Aorta (tissue), 5 donors: ENCODE measurements at regions not wholly inside any gene's neighbourhood (a gene's known extent, or its start where the extent isn't known, plus 50 kb on each side); places are given as distances from the start of the nearest gene placed in this dataset.

Experiments
- ATAC-seq: fragments of 200-7000 bp; cut with Tn5 transposase; one replicate; pipeline ENCODE4 v1.9.1; 2022; ENCODE audit warnings: moderate library complexity; ENCODE audit not compliant: low FRiP score
- DNase-seq, 2 donors: peaks; one replicate each; pipeline ENCODE4 v3.0.0-alpha.2; 2020
- H3K27ac ChIP-seq, 2 donors: one replicate each; pipeline ENCODE4 v1.5.1; 2013; ENCODE audit warnings: low read length in 2 of 2, mild to moderate bottlenecking in 2 of 2, moderate library complexity in 2 of 2, control low read depth in 1 of 2, inconsistent platforms in 1 of 2, low read depth in 1 of 2
- H3K27me3 ChIP-seq, 2 donors: one replicate each; pipeline ENCODE4 v1.6.1; 2013; ENCODE audit warnings: control low read depth in 1 of 2, low read length in 1 of 2, mild to moderate bottlenecking in 1 of 2, moderate library complexity in 1 of 2; ENCODE audit not compliant: insufficient read depth in 2 of 2, control insufficient read depth in 1 of 2
- H3K36me3 ChIP-seq, 2 donors: one replicate each; pipeline ENCODE4 v1.6.1; 2013; ENCODE audit warnings: control low read depth in 1 of 2, low read length in 1 of 2, mild to moderate bottlenecking in 1 of 2; ENCODE audit not compliant: insufficient read depth in 2 of 2, control insufficient read depth in 1 of 2
- H3K4me1 ChIP-seq, 2 donors: one replicate each; pipeline ENCODE4 v1.6.1; 2013; ENCODE audit warnings: low read length in 2 of 2, control low read depth in 1 of 2, mild to moderate bottlenecking in 1 of 2, moderate library complexity in 1 of 2; ENCODE audit not compliant: insufficient read depth in 2 of 2, control insufficient read depth in 1 of 2
- H3K4me3 ChIP-seq, 2 donors: one replicate each; pipeline ENCODE4 v1.5.1; 2013; ENCODE audit warnings: low read length in 2 of 2, control low read depth in 1 of 2, mild to moderate bottlenecking in 1 of 2
- H3K9me3 ChIP-seq: one replicate; pipeline ENCODE4 v1.6.1; 2013; ENCODE audit warnings: mild to moderate bottlenecking, low read length; ENCODE audit not compliant: control insufficient read depth
- WGBS, 2 donors: extraction: QIAGEN DNeasy Blood & Tissue Kit; methylation state at CpG; one replicate each; pipeline ENCODE4 v1.1.7; 2013; 5-methylcytosine and 5-hydroxymethylcytosine counted together
- intact Hi-C, 2 donors: fragments of 100-400 bp; cut with DNase I; formaldehyde crosslinking; loops; one replicate each; pipeline versions ENCODE4 v1.14.2 to v1.15.0; 2022
- donor health status: healthy with polysubstance abuse.
- donor health status: Bipolar disorder and iron deficiency.
- donor health status: DM: no; HTN: no; CAD: no.
- donor health status: DM: no; HTN: no; CAD: no.
- donor health status: DM: yes; HTN: yes; CAD: no.

GRCh38 chr2:220335591-220335915 lies 708.1 kb downstream of the SLC4A3 start:
- Histone ChIP-seq H3K4me1 (no peaks in the 10 kb centered on the region), H3K27me3 (no peaks in the 10 kb centered on the region), H3K4me3 (no peak overlapping the region), H3K36me3 (no peaks in the 10 kb centered on the region), H3K9me3 (no peaks in the 10 kb centered on the region), H3K27ac (no peak overlapping the region)
- no peak for ATAC-seq
- WGBS, 2 donors: 91 to 95% methylated on average over 4 of the region's 4 CpGs
- intact Hi-C loops: no loop called here
- no peak for DNase-seq

DNA sequence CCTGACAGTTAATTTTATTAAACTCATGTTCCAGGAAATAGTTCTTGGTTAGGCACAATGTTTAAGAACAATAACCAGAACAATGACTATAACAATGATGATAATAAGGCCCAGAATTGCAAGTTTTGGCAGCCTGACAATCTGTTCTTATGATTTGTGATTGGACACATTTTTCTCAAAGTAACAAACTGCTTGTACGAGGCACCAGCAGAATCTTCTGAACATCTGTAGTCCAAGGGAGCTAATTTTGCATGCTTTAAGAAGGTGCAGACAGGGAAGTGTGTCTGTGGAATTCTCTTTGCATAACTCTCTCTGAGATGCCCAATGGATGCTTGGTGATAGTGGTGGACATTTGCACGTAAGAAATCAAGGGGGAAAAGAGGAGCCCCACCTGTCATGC lies 709.3 kb downstream of the SLC4A3 start:
- H3K27me3 ChIP-seq: no peaks in the 10 kb centered on the region
- no peaks in the 10 kb centered on the region for H3K36me3 ChIP-seq
- H3K4me1 ChIP-seq: no peaks in the 10 kb centered on the region
- no peaks in the 10 kb centered on the region for H3K9me3 ChIP-seq
- WGBS, 2 donors: 30 to 34% methylated on average over 2 of the region's 2 CpGs
- ATAC-seq (no peak), DNase-seq (no peak)
- H3K27ac ChIP-seq: no peak overlapping the region
- intact Hi-C loops: no loop called here
- no peak overlapping the region for H3K4me3 ChIP-seq

DNA sequence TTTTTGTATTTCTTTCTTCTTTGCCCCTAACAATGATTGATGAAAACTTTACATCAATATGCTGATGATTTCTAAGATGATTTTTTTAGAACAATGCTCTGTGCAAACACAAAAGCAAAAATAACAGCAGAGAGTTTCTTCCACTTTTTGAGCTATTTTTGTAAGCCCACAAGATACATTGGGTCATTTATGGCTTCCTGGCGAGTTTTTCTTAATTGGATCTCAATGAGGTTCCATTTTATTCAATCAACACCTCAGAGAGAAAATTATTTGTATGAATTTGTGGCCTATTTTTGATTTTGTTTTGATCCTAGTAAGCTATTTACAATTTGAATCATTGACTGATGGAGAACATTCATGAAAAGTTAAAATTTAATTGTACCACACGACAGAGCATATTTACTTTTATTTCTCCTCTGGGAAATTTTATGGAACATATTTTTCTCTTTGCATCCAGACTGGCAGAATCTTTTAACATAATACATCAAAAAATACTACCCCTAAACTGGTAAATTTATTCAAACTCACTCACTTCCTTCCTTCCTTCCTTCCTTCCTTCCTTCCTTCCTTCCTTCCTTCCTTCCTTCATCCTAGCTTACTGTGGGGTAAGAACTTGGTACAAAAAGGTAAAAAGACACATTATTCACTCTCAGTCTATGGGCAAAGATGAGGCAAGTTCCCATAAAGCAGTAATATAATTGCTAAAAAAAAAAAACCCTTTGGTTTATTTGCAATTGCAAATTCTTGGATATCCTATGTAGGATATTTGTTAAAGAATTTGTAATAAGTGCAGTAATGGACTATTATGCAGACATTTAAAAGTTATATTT lies 710.4 kb downstream of the SLC4A3 start:
- intact Hi-C loops: no loop called here
- DNase-seq (no peak), ATAC-seq (no peak)
- Histone ChIP-seq H3K36me3 (no peaks in the 10 kb centered on the region), H3K4me1 (no peaks in the 10 kb centered on the region), H3K4me3 (no peak overlapping the region), H3K27ac (no peak overlapping the region), H3K9me3 (no peaks in the 10 kb centered on the region), H3K27me3 (no peaks in the 10 kb centered on the region)
- 83 to 88% methylated on average over 2 of the region's 2 CpGs for WGBS, 2 donors

GRCh38 chr2:220341014-220341413 lies 713.6 kb downstream of the SLC4A3 start:
- ATAC-seq: no peak
- no peak for DNase-seq

DNA sequence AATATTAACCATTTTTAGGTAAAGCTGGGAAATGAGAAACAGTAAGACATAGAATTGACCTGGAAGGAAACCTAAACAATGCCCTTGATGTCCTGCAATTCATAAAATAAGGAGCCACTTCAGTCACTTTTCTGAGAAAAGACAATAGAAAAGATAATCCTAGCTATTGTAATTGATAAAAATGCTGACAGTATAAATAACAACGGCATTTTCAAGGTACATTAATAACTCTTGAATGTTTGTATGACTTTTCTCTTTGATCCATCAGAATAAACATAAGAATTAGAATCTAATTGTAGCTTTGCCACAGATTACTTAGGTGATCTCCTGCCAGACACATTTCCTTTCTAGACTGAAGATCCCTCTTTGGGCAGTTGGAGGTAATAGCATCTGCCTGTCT lies 719.5 kb downstream of the SLC4A3 start:
- Histone ChIP-seq H3K27ac (no peak overlapping the region), H3K4me1 (no peaks in the 10 kb centered on the region), H3K4me3 (no peak overlapping the region), H3K36me3 (no peaks in the 10 kb centered on the region), H3K27me3 (no peaks in the 10 kb centered on the region), H3K9me3 (no peaks in the 10 kb centered on the region)
- no peak for ATAC-seq
- DNase-seq: no peak
- intact Hi-C loops: no loop called here
- WGBS, 2 donors: 84 to 87% methylated on average over 1 of the region's 1 CpG

More at GRCh38 chr2:220341014-220341413, 713.6 kb downstream of the SLC4A3 start:
- Histone ChIP-seq H3K27me3 (no peaks in the 10 kb centered on the region), H3K4me3 (no peak overlapping the region), H3K36me3 (no peaks in the 10 kb centered on the region), H3K9me3 (no peaks in the 10 kb centered on the region), H3K27ac (no peak overlapping the region), H3K4me1 (no peaks in the 10 kb centered on the region)
- intact Hi-C loops: no loop called here
- WGBS, 2 donors: 77 to 81% methylated on average over 3 of the region's 3 CpGs

DNA sequence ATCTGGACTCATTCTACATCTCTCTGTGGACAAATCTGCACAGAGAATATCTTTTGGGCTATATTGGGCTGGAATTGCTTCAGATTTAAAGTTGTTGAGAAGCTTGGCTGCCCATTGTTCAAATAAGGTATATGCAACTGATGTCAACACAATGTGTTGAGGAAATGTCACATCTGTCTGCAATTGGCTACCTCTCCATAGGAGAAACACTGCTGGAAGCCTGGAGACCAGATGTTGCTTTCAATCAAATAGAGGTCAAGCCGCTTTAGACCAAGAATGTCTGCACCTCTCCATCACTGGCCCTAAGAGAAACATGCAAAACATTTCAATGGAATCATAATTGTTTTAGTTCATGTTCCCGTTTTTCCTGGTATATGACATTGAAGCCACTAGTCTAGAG lies 720.2 kb downstream of the SLC4A3 start:
- no peak for ATAC-seq
- H3K4me1 ChIP-seq: no peaks in the 10 kb centered on the region
- H3K9me3 ChIP-seq: no peaks in the 10 kb centered on the region
- no peak overlapping the region for H3K4me3 ChIP-seq
- H3K27ac ChIP-seq: no peak overlapping the region
- DNase-seq: no peak
- no peaks in the 10 kb centered on the region for H3K27me3 ChIP-seq
- intact Hi-C loops: no loop called here
- WGBS, 2 donors: 84 to 91% methylated on average over 2 of the region's 2 CpGs
- H3K36me3 ChIP-seq: no peaks in the 10 kb centered on the region

- Histone ChIP-seq H3K4me1 (no peaks in the 10 kb centered on the region), H3K27me3 (no peaks in the 10 kb centered on the region), H3K4me3 (no peak overlapping the region), H3K36me3 (no peaks in the 10 kb centered on the region), H3K27ac (no peak overlapping the region), H3K9me3 (no peaks in the 10 kb centered on the region)
- 92 to 96% methylated on average over 2 of the region's 2 CpGs for WGBS, 2 donors
- intact Hi-C loops: no loop called here
- ATAC-seq (no peak), DNase-seq (no peak)
Observed at GRCh38 chr2:220348206-220348605, 720.8 kb downstream of the SLC4A3 start.

DNA sequence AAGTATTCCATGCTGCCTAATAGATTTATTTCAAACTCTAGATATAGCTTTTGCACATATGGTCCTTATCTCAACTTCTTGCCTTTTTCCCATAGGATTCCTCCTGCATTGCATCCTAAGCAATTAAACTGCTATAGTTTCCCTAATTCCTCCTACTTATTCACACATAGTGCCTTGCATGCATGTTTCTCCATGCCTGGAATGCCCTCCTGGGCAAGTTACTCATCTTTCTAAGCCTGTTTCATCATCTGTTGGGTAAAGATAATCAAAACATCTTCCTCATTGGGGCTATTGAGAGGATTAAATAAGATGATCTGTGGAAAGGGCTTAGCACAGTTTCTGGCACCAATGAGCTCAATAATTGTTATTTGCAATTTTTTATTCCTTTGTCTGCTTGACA lies 726.5 kb downstream of the SLC4A3 start:
- Histone ChIP-seq H3K27ac (no peak overlapping the region), H3K36me3 (no peaks in the 10 kb centered on the region), H3K9me3 (no peaks in the 10 kb centered on the region), H3K4me3 (no peak overlapping the region), H3K4me1 (no peaks in the 10 kb centered on the region), H3K27me3 (no peaks in the 10 kb centered on the region)
- intact Hi-C loops: no loop called here
- ATAC-seq (no peak), DNase-seq (no peak)

- 39 to 63% methylated on average over 1 of the region's 1 CpG for WGBS, 2 donors
- intact Hi-C loops: no loop called here
- Histone ChIP-seq H3K27me3 (no peaks in the 10 kb centered on the region), H3K4me3 (no peak overlapping the region), H3K4me1 (no peaks in the 10 kb centered on the region), H3K9me3 (no peaks in the 10 kb centered on the region), H3K27ac (no peak overlapping the region), H3K36me3 (no peaks in the 10 kb centered on the region)
- no peak for DNase-seq
- no peak for ATAC-seq
Observed at GRCh38 chr2:220356076-220356475, 728.6 kb downstream of the SLC4A3 start.
